Upper lobe of right lung (tissue), 1 donor: ENCODE measurements at regions not wholly inside any gene's neighbourhood (a gene's known extent, or its start where the extent isn't known, plus 50 kb on each side); places are given as distances from the start of the nearest gene placed in this dataset.

ENCODE experiments used
- ATAC-seq: fragments of 200-7000 bp; cut with Tn5 transposase; one replicate; pipeline ENCODE4 v1.9.1; 2020; ENCODE audit warnings: mild to moderate bottlenecking, moderate library complexity
- DNase-seq: peaks from one replicate; pipeline ENCODE4 v3.0.0-alpha.2; 2020
- H3K27ac ChIP-seq: fragments of 200-600 bp; one replicate; pipeline ENCODE4 v1.8.0; 2022
- H3K27me3 ChIP-seq: fragments of 200-600 bp; one replicate; pipeline ENCODE4 v1.8.0; 2022; ENCODE audit warnings: mild to moderate bottlenecking
- H3K36me3 ChIP-seq: fragments of 200-600 bp; one replicate; pipeline ENCODE4 v1.8.0; 2022
- H3K4me1 ChIP-seq: fragments of 200-600 bp; one replicate; pipeline ENCODE4 v1.8.0; 2022
- H3K4me3 ChIP-seq: fragments of 200-600 bp; one replicate; pipeline ENCODE4 v1.8.0; 2022; ENCODE audit warnings: mild to moderate bottlenecking
- H3K9me3 ChIP-seq: fragments of 200-600 bp; one replicate; pipeline ENCODE4 v1.8.0; 2022
- CTCF ChIP-seq: fragments of 200-600 bp; IDR thresholded peaks from one replicate; pipeline ENCODE4 v1.8.0; 2022; ENCODE audit warnings: antibody characterized with exemption
- intact Hi-C: fragments of 100-400 bp; cut with DNase I; formaldehyde crosslinking; loops from one replicate; pipeline ENCODE4 v1.11.0; 2022
- donor health status: DM: no; HTN: yes; CAD: no; lungs with severe emphysema.

- ATAC-seq: no peak
- no peak overlapping the region for H3K4me3 ChIP-seq
- H3K27ac ChIP-seq: peak overlapping the region; percentile 58
- TF ChIP-seq CTCF: no peak
- peaks cover 11% of the 10 kb centered on the region for H3K4me1 ChIP-seq
- DNase-seq: no peak
- H3K36me3 ChIP-seq: no peaks in the 10 kb centered on the region
- H3K9me3 ChIP-seq: no peaks in the 10 kb centered on the region
- intact Hi-C loops: no loop called here
- no peaks in the 10 kb centered on the region for H3K27me3 ChIP-seq
Observed at GRCh38 chr6:21371061-21371460, 222.5 kb upstream of the SOX4 start.

GRCh38 chr6:21371676-21372171, 221.8 kb upstream of the SOX4 start:
- peak overlapping the region; percentile 58 for H3K27ac ChIP-seq
- no peaks in the 10 kb centered on the region for H3K27me3 ChIP-seq
- no peak overlapping the region for H3K4me3 ChIP-seq
- intact Hi-C loops: no loop called here
- H3K36me3 ChIP-seq: no peaks in the 10 kb centered on the region
- TF ChIP-seq CTCF: no peak
- no peaks in the 10 kb centered on the region for H3K9me3 ChIP-seq
- ATAC-seq (peak; percentile 70), DNase-seq (no peak)
- H3K4me1 ChIP-seq: peaks cover 11% of the 10 kb centered on the region

GRCh38 chr6:21375151-21376116, 218.1 kb upstream of the SOX4 start:
- intact Hi-C loops: no loop called here
- DNase-seq: no peak

GRCh38 chr6:21377356-21377755, 216.2 kb upstream of the SOX4 start:
- H3K27me3 ChIP-seq: no peaks in the 10 kb centered on the region

More at GRCh38 chr6:21375151-21376116, 218.1 kb upstream of the SOX4 start:
- Histone ChIP-seq H3K27ac (no peak overlapping the region), H3K27me3 (no peaks in the 10 kb centered on the region), H3K9me3 (no peaks in the 10 kb centered on the region), H3K4me3 (no peak overlapping the region), H3K4me1 (peaks cover 11% of the 10 kb centered on the region), H3K36me3 (no peaks in the 10 kb centered on the region)
- no peak for ATAC-seq
- TF ChIP-seq CTCF: no peak

GRCh38 chr6:21381331-21381963, 212.1 kb upstream of the SOX4 start:
- H3K27ac ChIP-seq: no peak overlapping the region
- no peaks in the 10 kb centered on the region for H3K27me3 ChIP-seq
- peak; percentile 74 for ATAC-seq
- TF ChIP-seq CTCF: no peak
- intact Hi-C loops: no loop called here
- no peaks in the 10 kb centered on the region for H3K9me3 ChIP-seq
- H3K36me3 ChIP-seq: no peaks in the 10 kb centered on the region
- H3K4me1 ChIP-seq: no peaks in the 10 kb centered on the region
- no peak for DNase-seq
- H3K4me3 ChIP-seq: no peak overlapping the region

More at GRCh38 chr6:21377356-21377755, 216.2 kb upstream of the SOX4 start:
- ATAC-seq: no peak
- no peaks in the 10 kb centered on the region for H3K9me3 ChIP-seq
- H3K4me1 ChIP-seq: no peaks in the 10 kb centered on the region
- intact Hi-C loops: no loop called here
- no peak overlapping the region for H3K4me3 ChIP-seq
- no peak for DNase-seq
- TF ChIP-seq CTCF: no peak
- no peaks in the 10 kb centered on the region for H3K36me3 ChIP-seq
- no peak overlapping the region for H3K27ac ChIP-seq
